ENCODE measurements at regions not wholly inside any gene's neighbourhood (a gene's known extent, or its start where the extent isn't known, plus 50 kb on each side); places are given as distances from the start of the nearest gene placed in this dataset.
"Not testable (repeated sequence)": the region's sequence is repeated elsewhere in the genome, so short reads cannot be mapped to it uniquely, and the experiment has no call there.

- H3K27me3 ChIP-seq (ENCODE audit: control insufficient read depth, insufficient read depth, low read length); POLR2A ChIA-PET; H3K4me3 ChIP-seq (ENCODE audit: low read depth, low read length); DNase-seq (ENCODE audit: low read depth); H3K36me3 ChIP-seq (ENCODE audit: control insufficient read depth, insufficient read depth, low read length): not testable (repeated sequence)
- CTCF ChIA-PET = interaction anchor here (2.3 kb wide), 1 partner anchor 43 kb away, joined by 6 read pairs; no protein-coding TSS in a partner anchor
Observed at GRCh38 chr2:55124682-55125081, 74.4 kb upstream of the RTN4 start.

- Histone ChIP-seq H3K36me3 (ENCODE audit: control insufficient read depth, insufficient read depth, low read length) (no peaks in the 10 kb centered on the region), H3K27me3 (ENCODE audit: control insufficient read depth, insufficient read depth, low read length) (no peaks in the 10 kb centered on the region), H3K4me3 (ENCODE audit: low read depth, low read length) (no peak overlapping the region)
- TF ChIP-seq CTCF (IDR thresholded peaks at IDR 0.05; ENCODE audit: insufficient read depth, low read depth, low read length) = no peak
- no peak for DNase-seq (ENCODE audit: low read depth)
- ChIA-PET CTCF (interaction anchor here (2.3 kb wide), 1 partner anchor 44 kb away, joined by 6 read pairs; no protein-coding TSS in a partner anchor), POLR2A (no interaction called here)
Observed at GRCh38 chr2:55123851-55124269, 73.6 kb upstream of the RTN4 start.

GRCh38 chr2:55120634-55121359, 70.5 kb upstream of the RTN4 start:
- Histone ChIP-seq H3K36me3 (ENCODE audit: control insufficient read depth, insufficient read depth, low read length) (no peaks in the 10 kb centered on the region), H3K4me3 (ENCODE audit: low read depth, low read length) (no peak overlapping the region), H3K27me3 (ENCODE audit: control insufficient read depth, insufficient read depth, low read length) (no peaks in the 10 kb centered on the region)
- CTCF ChIA-PET = interaction anchor here (0.8 to 2.6 kb wide), 7 partner anchors 9 to 89 kb away, joined by 3 to 12 read pairs (median 5); no protein-coding TSS in a partner anchor
- POLR2A ChIA-PET = no interaction called here
- no peak for TF ChIP-seq CTCF (IDR thresholded peaks at IDR 0.05; ENCODE audit: insufficient read depth, low read depth, low read length)
- no peak for DNase-seq (ENCODE audit: low read depth)

- TF ChIP-seq CTCF (IDR thresholded peaks at IDR 0.05; ENCODE audit: insufficient read depth, low read depth, low read length) = no peak
- Histone ChIP-seq H3K27me3 (ENCODE audit: control insufficient read depth, insufficient read depth, low read length) (no peaks in the 10 kb centered on the region), H3K4me3 (ENCODE audit: low read depth, low read length) (no peak overlapping the region), H3K36me3 (ENCODE audit: control insufficient read depth, insufficient read depth, low read length) (no peaks in the 10 kb centered on the region)
- ChIA-PET POLR2A (no interaction called here), CTCF (interaction anchor here (1.0 to 2.6 kb wide), 7 partner anchors 8 to 88 kb away, joined by 3 to 12 read pairs (median 5); no protein-coding TSS in a partner anchor)
- no peak for DNase-seq (ENCODE audit: low read depth)
Observed at GRCh38 chr2:55119711-55120487, 69.6 kb upstream of the RTN4 start.

GRCh38 chr2:55118643-55119083, 68.4 kb upstream of the RTN4 start:
- POLR2A ChIA-PET = interaction anchor here (0.6 kb wide), 1 partner anchor 34 kb away, joined by 5 read pairs; no protein-coding TSS in a partner anchor
- TF ChIP-seq CTCF (IDR thresholded peaks at IDR 0.05; ENCODE audit: insufficient read depth, low read depth, low read length) = no peak
- Histone ChIP-seq H3K36me3 (ENCODE audit: control insufficient read depth, insufficient read depth, low read length) (no peaks in the 10 kb centered on the region), H3K27me3 (ENCODE audit: control insufficient read depth, insufficient read depth, low read length) (no peaks in the 10 kb centered on the region), H3K4me3 (ENCODE audit: low read depth, low read length) (no peak overlapping the region)
- CTCF ChIA-PET = interaction anchor here (1.1 to 1.8 kb wide), 3 partner anchors 10 to 49 kb away, joined by 3 to 5 read pairs (median 4); no protein-coding TSS in a partner anchor
- DNase-seq (ENCODE audit: low read depth) = no peak

Data from BJ (cell line).